ENCODE measurements at regions not wholly inside any gene's neighbourhood (a gene's known extent, or its start where the extent isn't known, plus 50 kb on each side); places are given as distances from the start of the nearest gene placed in this dataset.

DNA sequence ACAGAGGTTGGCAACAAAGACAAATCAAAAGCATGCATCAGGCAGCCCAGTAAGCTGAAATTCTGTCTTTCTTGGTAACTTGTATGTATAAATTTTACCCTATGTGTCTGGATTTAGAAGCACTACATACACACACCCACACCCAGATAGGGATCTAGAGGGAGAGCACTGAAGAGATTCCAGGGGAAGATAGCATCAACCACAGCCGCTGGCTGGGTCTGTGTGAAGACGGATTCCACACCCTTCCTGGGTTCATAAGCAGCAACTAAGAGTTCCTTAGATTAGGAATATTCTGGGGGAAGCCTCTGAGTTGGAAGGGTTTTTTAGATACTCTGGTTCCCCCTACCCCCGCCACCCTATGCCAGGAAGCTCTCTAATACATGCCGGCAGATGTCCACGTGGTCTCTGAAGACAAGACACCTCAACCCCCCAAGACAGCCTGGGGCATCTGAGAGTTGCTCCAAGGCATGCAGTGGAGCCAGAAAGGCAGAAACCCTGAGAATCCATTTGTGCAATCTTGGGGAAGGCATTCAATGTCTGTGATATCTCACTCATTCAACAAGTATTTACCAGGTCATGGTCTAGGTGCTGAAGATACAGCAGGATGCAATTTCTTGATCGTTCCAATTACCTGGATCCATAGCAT, 86.4 kb downstream of the NOG start:
- TF ChIP-seq, protein P1, sequence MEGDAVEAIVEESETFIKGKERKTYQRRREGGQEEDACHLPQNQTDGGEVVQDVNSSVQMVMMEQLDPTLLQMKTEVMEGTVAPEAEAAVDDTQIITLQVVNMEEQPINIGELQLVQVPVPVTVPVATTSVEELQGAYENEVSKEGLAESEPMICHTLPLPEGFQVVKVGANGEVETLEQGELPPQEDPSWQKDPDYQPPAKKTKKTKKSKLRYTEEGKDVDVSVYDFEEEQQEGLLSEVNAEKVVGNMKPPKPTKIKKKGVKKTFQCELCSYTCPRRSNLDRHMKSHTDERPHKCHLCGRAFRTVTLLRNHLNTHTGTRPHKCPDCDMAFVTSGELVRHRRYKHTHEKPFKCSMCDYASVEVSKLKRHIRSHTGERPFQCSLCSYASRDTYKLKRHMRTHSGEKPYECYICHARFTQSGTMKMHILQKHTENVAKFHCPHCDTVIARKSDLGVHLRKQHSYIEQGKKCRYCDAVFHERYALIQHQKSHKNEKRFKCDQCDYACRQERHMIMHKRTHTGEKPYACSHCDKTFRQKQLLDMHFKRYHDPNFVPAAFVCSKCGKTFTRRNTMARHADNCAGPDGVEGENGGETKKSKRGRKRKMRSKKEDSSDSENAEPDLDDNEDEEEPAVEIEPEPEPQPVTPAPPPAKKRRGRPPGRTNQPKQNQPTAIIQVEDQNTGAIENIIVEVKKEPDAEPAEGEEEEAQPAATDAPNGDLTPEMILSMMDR (conservative IDR thresholded peaks at IDR 0.05), result no peak
- TF ChIP-seq EZH2 (IDR thresholded peaks at IDR 0.05; ENCODE audit: low read depth), result no peak
